Choroid plexus epithelial cell (primary cell): ENCODE measurements at regions not wholly inside any gene's neighbourhood (a gene's known extent, or its start where the extent isn't known, plus 50 kb on each side); places are given as distances from the start of the nearest gene placed in this dataset.

Experiments
- DNase-seq: peaks from one replicate; pipeline ENCODE4 v3.0.0-alpha.2; 2010; ENCODE audit warnings: low read depth
- H3K4me3 ChIP-seq: 2 replicates; pipeline ENCODE4 v1.5.1; 2011; ENCODE audit warnings: low read depth, mild to moderate bottlenecking, control low read depth, low read length, moderate library complexity
- TF ChIP-seq, protein P1 (sequence below): conservative IDR thresholded peaks from 2 replicates; pipeline ENCODE4 v1.5.1; 2011; ENCODE audit warnings: low read depth, mild to moderate bottlenecking, control low read depth, inconsistent platforms, low read length, moderate library complexity

DNA sequence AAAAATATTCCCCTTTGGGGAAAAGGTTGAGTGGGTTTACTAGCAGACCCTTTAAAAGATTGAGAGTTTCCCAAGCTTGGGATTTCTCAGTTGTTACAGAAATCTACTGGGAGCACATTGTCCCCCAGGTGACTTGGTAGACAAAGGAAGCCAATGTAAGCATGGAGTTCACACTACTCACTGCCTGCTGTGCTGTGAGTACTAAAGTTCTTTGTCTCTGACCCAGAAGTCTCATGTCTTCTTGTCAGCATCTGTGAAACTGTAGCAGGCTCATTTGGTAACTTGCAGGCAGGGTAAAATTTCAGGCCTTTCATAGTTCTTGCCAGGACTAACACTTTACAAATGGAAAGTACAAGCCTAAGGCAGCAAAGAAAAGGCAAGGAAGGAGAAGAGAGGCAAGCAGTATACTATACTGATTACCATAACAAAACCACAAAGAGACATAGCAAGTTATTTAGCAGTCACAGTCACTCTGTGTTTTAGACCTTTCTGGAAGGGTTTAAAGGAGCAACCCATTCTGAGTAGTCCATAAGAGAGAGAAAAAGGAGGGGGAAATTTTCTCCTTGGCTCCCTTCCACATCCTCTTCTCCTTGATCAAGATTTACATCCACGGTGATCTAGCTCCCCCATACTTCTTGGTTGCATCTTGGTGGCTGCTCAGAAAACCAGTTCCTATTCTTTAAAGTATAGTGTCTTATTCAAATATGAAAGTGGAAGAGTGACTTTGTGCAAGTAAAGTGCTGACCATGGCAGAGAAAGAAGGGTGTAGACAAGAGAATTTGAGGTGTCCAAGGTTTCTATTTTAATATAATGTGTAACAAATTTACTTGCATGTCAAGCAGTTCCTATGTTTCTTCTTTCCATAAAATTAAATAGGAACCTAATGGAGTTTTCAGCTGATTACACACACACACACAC is 160.0 kb upstream of the PDE5A start:
- TF ChIP-seq, protein P1, sequence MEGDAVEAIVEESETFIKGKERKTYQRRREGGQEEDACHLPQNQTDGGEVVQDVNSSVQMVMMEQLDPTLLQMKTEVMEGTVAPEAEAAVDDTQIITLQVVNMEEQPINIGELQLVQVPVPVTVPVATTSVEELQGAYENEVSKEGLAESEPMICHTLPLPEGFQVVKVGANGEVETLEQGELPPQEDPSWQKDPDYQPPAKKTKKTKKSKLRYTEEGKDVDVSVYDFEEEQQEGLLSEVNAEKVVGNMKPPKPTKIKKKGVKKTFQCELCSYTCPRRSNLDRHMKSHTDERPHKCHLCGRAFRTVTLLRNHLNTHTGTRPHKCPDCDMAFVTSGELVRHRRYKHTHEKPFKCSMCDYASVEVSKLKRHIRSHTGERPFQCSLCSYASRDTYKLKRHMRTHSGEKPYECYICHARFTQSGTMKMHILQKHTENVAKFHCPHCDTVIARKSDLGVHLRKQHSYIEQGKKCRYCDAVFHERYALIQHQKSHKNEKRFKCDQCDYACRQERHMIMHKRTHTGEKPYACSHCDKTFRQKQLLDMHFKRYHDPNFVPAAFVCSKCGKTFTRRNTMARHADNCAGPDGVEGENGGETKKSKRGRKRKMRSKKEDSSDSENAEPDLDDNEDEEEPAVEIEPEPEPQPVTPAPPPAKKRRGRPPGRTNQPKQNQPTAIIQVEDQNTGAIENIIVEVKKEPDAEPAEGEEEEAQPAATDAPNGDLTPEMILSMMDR = no peak
- DNase-seq = peak; percentile 6
- no peak overlapping the region for H3K4me3 ChIP-seq

DNA sequence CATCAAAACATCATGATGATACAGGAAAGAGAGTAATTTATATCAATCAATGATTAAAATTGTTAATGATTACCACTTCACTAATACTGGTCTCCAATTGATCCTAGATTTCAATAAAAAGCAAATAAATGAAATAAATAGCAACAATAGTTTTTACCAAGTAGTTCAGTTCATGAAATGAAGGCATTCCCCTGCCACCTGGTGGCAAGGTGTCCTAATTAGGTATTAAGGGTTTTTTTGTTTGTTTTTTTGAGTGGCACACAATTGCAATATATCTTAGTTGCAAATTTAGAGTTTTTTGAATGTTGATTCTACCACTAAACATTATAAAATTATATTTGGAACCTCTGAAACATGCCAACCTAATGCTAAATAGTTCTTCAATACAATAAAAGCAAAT is 157.4 kb upstream of the PDE5A start:
- peak; percentile 67 for DNase-seq
- no peak overlapping the region for H3K4me3 ChIP-seq
- TF ChIP-seq, protein P1 = peak; percentile 62

DNA sequence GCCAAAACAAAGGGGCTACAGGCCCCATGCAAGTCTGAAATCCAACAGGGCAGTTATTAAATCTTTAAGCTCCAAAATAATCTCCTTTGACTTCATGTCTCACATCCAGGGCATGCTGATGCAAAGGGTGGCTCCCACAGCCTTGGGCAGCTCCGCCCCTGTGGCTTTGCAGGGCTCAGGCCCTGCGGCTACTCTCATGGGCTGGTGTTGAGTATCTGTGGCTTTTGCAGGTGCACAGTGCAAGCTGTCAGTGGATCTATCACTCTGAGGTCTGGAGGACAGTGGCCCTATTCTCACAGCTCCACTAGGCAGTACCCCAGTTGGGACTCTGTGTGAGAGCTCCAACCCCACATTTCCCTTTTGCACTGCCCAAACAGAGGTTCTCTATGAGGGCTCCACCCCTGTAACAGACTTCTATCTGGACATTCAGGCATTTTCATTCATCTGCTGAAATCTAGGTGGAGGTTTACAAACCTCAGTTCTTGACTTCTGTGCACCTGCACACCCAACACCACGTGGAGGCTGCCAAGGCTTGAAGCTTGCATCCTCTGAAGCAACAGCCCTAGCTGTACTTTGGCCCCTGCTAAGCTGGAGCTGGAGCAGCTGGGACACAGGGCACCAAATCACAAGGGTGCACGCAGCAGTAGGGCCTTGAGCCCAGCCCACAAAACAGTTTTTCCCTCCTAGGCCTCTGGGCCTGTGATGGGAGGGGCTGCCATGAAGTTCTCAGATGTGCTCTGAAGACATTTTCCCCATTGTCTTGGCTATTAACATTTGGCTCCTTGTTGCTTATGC is 154.8 kb upstream of the PDE5A start:
- H3K4me3 ChIP-seq = no peak overlapping the region
- DNase-seq = no peak
- TF ChIP-seq, protein P1 = no peak

DNA sequence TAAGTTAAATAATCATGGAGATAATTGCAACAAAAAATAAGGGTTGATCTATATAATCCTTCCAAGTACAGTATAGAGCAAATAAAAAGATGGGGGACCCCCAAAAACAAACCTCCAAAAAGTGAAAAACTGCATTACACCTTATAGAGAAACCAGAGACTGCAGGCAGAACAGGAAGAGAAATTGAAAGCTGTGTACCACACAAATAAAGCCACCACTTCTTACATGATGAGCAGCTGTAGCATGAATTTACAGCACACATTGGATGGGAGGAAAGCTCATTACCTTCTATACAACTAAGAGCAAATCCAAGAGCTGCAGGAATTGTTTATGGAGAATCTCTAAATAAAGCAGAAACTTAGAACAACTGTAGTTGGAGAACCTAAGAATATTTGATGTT is 152.4 kb upstream of the PDE5A start:
- TF ChIP-seq, protein P1 = no peak
- H3K4me3 ChIP-seq = no peak overlapping the region
- no peak for DNase-seq

DNA sequence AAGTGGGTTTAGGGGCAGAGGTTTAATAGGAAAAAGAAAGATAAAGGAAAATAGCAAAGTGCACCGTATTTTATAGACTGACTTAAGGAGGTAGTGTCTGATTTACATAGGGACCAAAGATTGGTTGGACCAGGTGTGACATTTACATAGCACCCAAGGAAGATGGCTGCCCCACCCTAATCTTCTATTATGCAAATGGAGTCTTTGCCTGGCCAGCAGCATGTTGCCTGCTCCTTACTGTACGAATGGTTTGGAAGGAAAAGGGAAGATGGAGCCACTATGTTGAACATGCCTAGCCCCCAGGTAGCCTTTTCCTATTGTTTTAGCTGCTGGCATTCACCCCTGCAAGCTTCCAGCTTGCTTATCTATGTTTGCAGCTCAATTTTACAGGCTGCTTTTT is 146.2 kb upstream of the PDE5A start:
- no peak overlapping the region for H3K4me3 ChIP-seq
- TF ChIP-seq, protein P1 = no peak
- DNase-seq = no peak

DNA sequence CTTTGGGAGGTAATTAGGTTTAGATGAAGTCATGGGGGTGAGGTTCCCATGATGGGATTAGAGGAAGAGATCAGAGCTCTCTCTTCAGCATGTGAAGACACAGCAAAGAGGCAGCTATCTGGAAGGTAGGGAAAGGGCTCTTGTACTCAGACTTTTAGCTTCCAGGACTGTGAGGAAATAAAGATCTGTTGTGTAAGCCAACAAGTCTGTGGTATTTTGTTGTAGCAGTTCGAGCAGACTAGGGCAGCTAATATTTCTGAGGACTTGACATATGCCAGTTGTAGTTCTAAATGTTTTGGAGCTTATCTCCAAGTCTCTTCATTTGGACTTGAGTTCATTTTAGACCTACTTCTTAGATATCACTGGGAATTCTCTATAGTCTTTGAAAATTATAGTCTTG is 137.3 kb upstream of the PDE5A start:
- no peak overlapping the region for H3K4me3 ChIP-seq
- no peak for DNase-seq
- TF ChIP-seq, protein P1 = no peak

DNA sequence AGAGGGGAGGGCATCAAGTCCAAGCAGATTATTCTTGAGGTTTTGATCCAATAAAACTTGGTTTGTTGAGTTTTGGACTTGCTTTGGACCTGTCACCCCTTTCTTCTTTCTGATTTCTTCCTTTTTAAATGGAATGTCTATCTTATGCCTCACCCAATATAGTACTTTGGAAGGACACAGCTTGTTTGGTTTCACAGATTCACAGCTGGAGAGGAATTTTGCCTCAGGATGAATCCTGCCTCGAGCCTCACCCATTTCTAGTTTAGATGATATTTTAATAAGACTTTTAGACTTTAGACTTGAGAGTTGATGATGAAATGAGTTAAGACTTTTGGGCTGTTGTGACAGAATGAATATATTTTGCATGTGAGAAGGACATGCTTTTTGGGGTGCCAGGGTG is 136.9 kb upstream of the PDE5A start:
- H3K4me3 ChIP-seq = no peak overlapping the region

More for the DNA sequence above, 136.9 kb upstream of the PDE5A start:
- DNase-seq = no peak
- TF ChIP-seq, protein P1 = no peak
